Prostate gland (tissue), 2 donors: ENCODE measurements at regions not wholly inside any gene's neighbourhood (a gene's known extent, or its start where the extent isn't known, plus 50 kb on each side); places are given as distances from the start of the nearest gene placed in this dataset.

ENCODE experiments used
- DNase-seq: peaks from one replicate; pipeline ENCODE4 v3.0.0-alpha.2; 2019; ENCODE audit warnings: low spot score
- H3K27ac ChIP-seq, 2 donors: fragments of 200-600 bp; sonication (generic); 2 replicates each; pipeline ENCODE4 v1.5.1; 2017 to 2019
- H3K27me3 ChIP-seq: fragments of 200-600 bp; sonication (generic); replicated peaks from 2 replicates; pipeline ENCODE4 v1.5.1; 2019; ENCODE audit not compliant: insufficient read depth
- H3K36me3 ChIP-seq, 2 donors: fragments of 200-600 bp; sonication (generic); 1 replicate in 1 of 2; 2 replicates in 1 of 2; pipeline versions ENCODE4 v1.5.1 to v1.8.1; 2017 to 2019
- H3K4me1 ChIP-seq: fragments of 200-600 bp; sonication (generic); replicated peaks from 2 replicates; pipeline ENCODE4 v1.5.1; 2019
- H3K4me3 ChIP-seq, 2 donors: fragments of 200-600 bp; sonication (generic); 2 replicates each; pipeline ENCODE4 v1.5.1; 2017 to 2019
- H3K9me3 ChIP-seq: fragments of 200-600 bp; sonication (generic); 2 replicates; pipeline ENCODE4 v1.5.1; 2017
- CTCF ChIP-seq, 4 experiments: fragments of 200-600 bp in 2 of 4; fragments of 450-650 bp in 2 of 4; sonication (generic) in 2 of 4; IDR thresholded peaks; 1 replicate in 3 of 4; 2 replicates in 1 of 4; pipeline ENCODE4 v1.5.1; 2016 to 2019; ENCODE audit warnings: antibody characterized with exemption in 4 of 4, mild to moderate bottlenecking in 2 of 4, moderate library complexity in 2 of 4
- POLR2A ChIP-seq: fragments of 450-650 bp; IDR thresholded peaks from one replicate; pipeline ENCODE4 v1.6.1; 2016; ENCODE audit warnings: antibody characterized with exemption, mild to moderate bottlenecking
- POLR2AphosphoS5 ChIP-seq: sonication (generic); formaldehyde crosslinking; IDR thresholded peaks from one replicate; pipeline ENCODE4 v1.6.1; 2017; ENCODE audit warnings: antibody characterized with exemption
- WGBS: methylation state at CpG from one replicate; pipeline ENCODE4 v1.1.5; 2018; 5-methylcytosine and 5-hydroxymethylcytosine counted together
- intact Hi-C: fragments of 100-400 bp; cut with DNase I; formaldehyde crosslinking; loops from one replicate; pipeline ENCODE4 v1.14.2; 2022

GRCh38 chr2:238645095-238645494, 202.8 kb upstream of the TWIST2 start:
- 92% methylated on average over 6 of the region's 6 CpGs for WGBS
- Histone ChIP-seq H3K27me3 (no peaks in the 10 kb centered on the region), H3K36me3 (no peaks in the 10 kb centered on the region), H3K4me1 (no peaks in the 10 kb centered on the region), H3K27ac (no peak overlapping the region), H3K9me3 (no peaks in the 10 kb centered on the region), H3K4me3 (no peak overlapping the region)
- TF ChIP-seq POLR2AphosphoS5 (no peak), CTCF (IDR thresholded peaks at IDR 0.05) (no peak), POLR2A (no peak)
- intact Hi-C loops: no loop called here
- no peak for DNase-seq

GRCh38 chr2:238645716-238646115, 202.2 kb upstream of the TWIST2 start:
- Histone ChIP-seq H3K36me3 (no peaks in the 10 kb centered on the region), H3K4me1 (no peaks in the 10 kb centered on the region), H3K27me3 (no peaks in the 10 kb centered on the region), H3K4me3 (no peak overlapping the region), H3K9me3 (no peaks in the 10 kb centered on the region), H3K27ac (no peak overlapping the region)
- WGBS: 93% methylated on average over 1 of the region's 1 CpG
- DNase-seq: no peak
- intact Hi-C loops: no loop called here
- TF ChIP-seq POLR2AphosphoS5: no peak
- no peak for TF ChIP-seq POLR2A

GRCh38 chr2:238646281-238646680, 201.6 kb upstream of the TWIST2 start:
- Histone ChIP-seq H3K27me3 (no peaks in the 10 kb centered on the region), H3K4me3 (no peak overlapping the region), H3K36me3 (no peaks in the 10 kb centered on the region), H3K27ac (no peak overlapping the region), H3K4me1 (no peaks in the 10 kb centered on the region), H3K9me3 (no peaks in the 10 kb centered on the region)
- TF ChIP-seq CTCF (IDR thresholded peaks at IDR 0.05) (no peak), POLR2AphosphoS5 (no peak), POLR2A (no peak)
- no peak for DNase-seq
- intact Hi-C loops: no loop called here
- WGBS: 95% methylated on average over 4 of the region's 4 CpGs

GRCh38 chr2:238646803-238647202, 201.1 kb upstream of the TWIST2 start:
- Histone ChIP-seq H3K4me3 (no peak overlapping the region), H3K36me3 (no peaks in the 10 kb centered on the region), H3K9me3 (no peaks in the 10 kb centered on the region), H3K4me1 (no peaks in the 10 kb centered on the region), H3K27me3 (no peaks in the 10 kb centered on the region), H3K27ac (no peak overlapping the region)
- no peak for DNase-seq
- TF ChIP-seq CTCF (IDR thresholded peaks at IDR 0.05) (no peak), POLR2A (no peak), POLR2AphosphoS5 (no peak)
- intact Hi-C loops: no loop called here
- 78% methylated on average over 4 of the region's 4 CpGs for WGBS

- no peaks in the 10 kb centered on the region for H3K4me1 ChIP-seq
- no peak overlapping the region for H3K4me3 ChIP-seq
- DNase-seq: no peak
- H3K36me3 ChIP-seq: no peaks in the 10 kb centered on the region
- WGBS: 93% methylated on average over 7 of the region's 7 CpGs
- TF ChIP-seq CTCF (IDR thresholded peaks at IDR 0.05) (no peak), POLR2A (no peak), POLR2AphosphoS5 (no peak)
- H3K9me3 ChIP-seq: no peaks in the 10 kb centered on the region
- no peaks in the 10 kb centered on the region for H3K27me3 ChIP-seq
- H3K27ac ChIP-seq: no peak overlapping the region
- intact Hi-C loops: no loop called here
Observed at GRCh38 chr2:238649123-238649522, 198.8 kb upstream of the TWIST2 start.
